Erythroblast (primary cell): ENCODE measurements at regions not wholly inside any gene's neighbourhood (a gene's known extent, or its start where the extent isn't known, plus 50 kb on each side); places are given as distances from the start of the nearest gene placed in this dataset.

Source experiments
- GATA1 ChIP-seq: IDR thresholded peaks from 2 replicates; pipeline ENCODE4 v1.6.1; 2011; ENCODE audit warnings: low read depth, mild to moderate bottlenecking, control low read depth, low read length, moderate library complexity
- POLR2A ChIP-seq: IDR thresholded peaks from 2 replicates; pipeline ENCODE4 v1.6.1; 2011; ENCODE audit warnings: mild to moderate bottlenecking, low read length

- TF ChIP-seq POLR2A (no peak), GATA1 (no peak)
These were observed 500.1 kb downstream of the ETV1 start for GRCh38 chr7:13489386-13489785.
